Skeletal muscle tissue (tissue), 3 donors: ENCODE measurements at regions not wholly inside any gene's neighbourhood (a gene's known extent, or its start where the extent isn't known, plus 50 kb on each side); places are given as distances from the start of the nearest gene placed in this dataset.

Source experiments
- H3K27ac ChIP-seq: one replicate; pipeline ENCODE4 v1.7.0; 2013; ENCODE audit warnings: mild to moderate bottlenecking, low read depth, low read length, inconsistent platforms
- H3K27me3 ChIP-seq, 3 donors: one replicate each; pipeline ENCODE4 v1.7.0; 2013; ENCODE audit warnings: low read length in 3 of 3; ENCODE audit not compliant: control insufficient read depth in 3 of 3, insufficient read depth in 3 of 3
- H3K36me3 ChIP-seq, 3 donors: one replicate each; pipeline ENCODE4 v1.7.0; 2013; ENCODE audit warnings: low read length in 3 of 3; ENCODE audit not compliant: control insufficient read depth in 3 of 3, insufficient read depth in 3 of 3
- H3K4me1 ChIP-seq, 3 donors: one replicate each; pipeline ENCODE4 v1.7.0; 2013; ENCODE audit warnings: low read length in 3 of 3, mild to moderate bottlenecking in 3 of 3; ENCODE audit not compliant: control insufficient read depth in 3 of 3, insufficient read depth in 3 of 3
- H3K4me3 ChIP-seq, 3 donors: one replicate each; pipeline ENCODE4 v1.7.0; 2013; ENCODE audit warnings: low read length in 3 of 3
- H3K9ac ChIP-seq, 3 donors: one replicate each; pipeline ENCODE4 v1.7.0; 2013; ENCODE audit warnings: low read length in 3 of 3, mild to moderate bottlenecking in 3 of 3, moderate library complexity in 2 of 3, low read depth in 1 of 3
- H3K9me3 ChIP-seq, 3 donors: one replicate each; pipeline ENCODE4 v1.7.0; 2013; ENCODE audit warnings: low read length in 3 of 3; ENCODE audit not compliant: control insufficient read depth in 3 of 3
- donor health status: Osteomylitis.

DNA sequence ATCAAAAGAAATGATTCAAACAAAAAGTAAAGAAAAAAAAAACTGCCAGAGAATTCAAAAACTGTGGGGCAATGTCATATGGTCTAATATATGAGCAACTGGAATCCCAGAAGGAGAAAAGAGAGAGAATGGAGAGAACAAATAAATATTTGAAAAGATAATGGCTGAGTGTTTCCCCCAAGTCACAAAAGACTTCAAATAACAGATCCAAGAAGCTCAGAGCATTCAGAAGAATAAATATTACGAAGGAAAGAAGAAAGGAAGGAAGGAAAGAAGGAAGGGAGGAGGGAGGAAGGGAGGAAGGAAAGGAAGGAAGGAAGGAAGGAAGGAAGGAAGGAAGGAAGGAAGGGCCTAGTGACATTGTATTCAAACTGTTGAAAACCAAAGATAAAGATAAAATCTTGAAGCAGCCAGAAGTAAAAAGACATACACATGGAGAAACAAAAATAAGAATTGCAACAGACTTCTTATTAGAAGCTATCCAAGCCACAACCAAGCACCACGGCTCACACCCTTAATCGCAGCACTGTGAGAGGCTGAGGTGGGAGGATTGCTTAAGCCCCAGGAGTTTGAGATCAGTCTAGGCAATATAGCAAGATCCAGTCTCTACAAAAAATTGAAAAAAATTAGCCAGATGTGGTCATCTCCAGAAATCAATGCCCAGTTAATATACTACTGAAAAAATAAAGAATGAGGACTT is 118.9 kb upstream of the IGSF10 start:
- Histone ChIP-seq H3K4me3 (no peak overlapping the region), H3K4me1 (no peaks in the 10 kb centered on the region), H3K27me3 (no peaks in the 10 kb centered on the region), H3K9me3 (no peaks in the 10 kb centered on the region), H3K36me3 (no peaks in the 10 kb centered on the region), H3K27ac (no peak overlapping the region), H3K9ac (no peak overlapping the region)

DNA sequence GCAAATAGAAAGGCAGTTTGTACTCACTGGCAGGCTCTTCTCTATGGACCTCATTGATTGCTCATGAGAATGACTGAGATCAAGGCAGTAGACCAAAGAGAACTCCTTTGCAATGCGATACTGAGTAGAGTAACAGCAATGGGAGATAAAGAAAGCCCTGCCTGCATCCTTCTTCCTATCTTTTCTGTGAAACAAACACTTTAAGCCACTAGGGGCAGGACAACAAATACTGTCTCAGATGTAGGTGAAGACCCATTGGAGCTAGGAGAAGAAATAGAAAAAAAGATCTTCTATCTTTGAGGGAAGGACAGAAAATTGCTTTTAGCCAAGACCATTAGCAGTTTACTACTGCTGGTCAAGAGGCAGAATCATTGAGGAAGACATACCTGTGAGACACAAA is 117.6 kb upstream of the IGSF10 start:
- no peaks in the 10 kb centered on the region for H3K36me3 ChIP-seq
- no peak overlapping the region for H3K4me3 ChIP-seq
- no peaks in the 10 kb centered on the region for H3K27me3 ChIP-seq
- H3K9ac ChIP-seq: no peak overlapping the region
- no peaks in the 10 kb centered on the region for H3K4me1 ChIP-seq
- H3K27ac ChIP-seq: no peak overlapping the region
- H3K9me3 ChIP-seq: no peaks in the 10 kb centered on the region

DNA sequence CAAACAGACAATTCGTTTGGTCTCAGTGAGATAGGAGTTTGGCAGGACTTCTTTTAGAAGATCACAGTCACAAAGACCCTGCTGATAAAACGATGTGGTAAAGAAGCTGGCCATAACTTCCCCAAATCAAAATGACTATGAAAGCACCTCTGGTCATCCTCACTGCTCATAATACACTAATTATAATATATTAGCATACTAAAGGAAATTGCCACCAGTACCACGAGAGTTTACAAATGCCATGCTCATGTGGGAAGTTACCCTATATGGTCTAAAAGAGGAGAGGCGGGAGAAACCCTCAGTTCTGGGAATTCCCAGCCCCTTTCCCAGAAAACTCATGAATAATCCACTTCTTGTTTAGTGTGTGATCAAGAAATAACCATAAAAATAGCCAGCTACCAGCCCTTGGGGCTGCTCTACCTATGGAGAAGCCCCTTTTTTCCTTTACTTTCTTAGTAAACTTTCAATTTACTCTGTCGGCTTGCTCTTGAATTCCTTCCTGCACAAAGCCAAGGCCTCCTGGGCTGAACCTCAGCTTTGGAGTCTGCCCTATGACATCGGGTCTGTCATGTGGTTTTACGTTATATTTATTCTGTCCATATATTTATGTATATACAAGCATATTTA is 115.8 kb upstream of the IGSF10 start:
- no peak overlapping the region for H3K27ac ChIP-seq
- no peak overlapping the region for H3K4me3 ChIP-seq
- no peaks in the 10 kb centered on the region for H3K4me1 ChIP-seq
- H3K9ac ChIP-seq: no peak overlapping the region
- no peaks in the 10 kb centered on the region for H3K36me3 ChIP-seq
- H3K9me3 ChIP-seq: no peaks in the 10 kb centered on the region
- H3K27me3 ChIP-seq: no peaks in the 10 kb centered on the region

DNA sequence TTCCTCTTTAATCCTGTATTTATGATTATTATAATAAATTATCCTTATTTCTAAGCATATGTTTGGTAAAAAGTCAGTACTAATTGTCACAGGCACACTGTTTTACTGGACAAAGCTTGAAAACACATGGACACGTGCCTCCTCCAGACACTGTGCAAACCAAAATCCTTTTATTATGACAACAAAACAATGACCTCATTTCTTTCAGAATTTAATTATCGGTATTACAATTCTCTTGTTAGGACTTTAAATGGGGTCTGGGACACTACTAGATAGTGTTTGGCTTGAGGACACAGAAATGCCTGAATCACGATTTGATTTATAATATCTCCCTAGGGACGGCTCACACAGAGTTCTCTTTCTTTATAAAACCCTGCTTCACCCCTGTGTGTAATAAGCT is 107.3 kb upstream of the IGSF10 start:
- Histone ChIP-seq H3K9ac (no peak overlapping the region), H3K27me3 (no peaks in the 10 kb centered on the region), H3K4me3 (no peak overlapping the region), H3K4me1 (no peaks in the 10 kb centered on the region), H3K36me3 (no peaks in the 10 kb centered on the region), H3K9me3 (no peaks in the 10 kb centered on the region), H3K27ac (no peak overlapping the region)

DNA sequence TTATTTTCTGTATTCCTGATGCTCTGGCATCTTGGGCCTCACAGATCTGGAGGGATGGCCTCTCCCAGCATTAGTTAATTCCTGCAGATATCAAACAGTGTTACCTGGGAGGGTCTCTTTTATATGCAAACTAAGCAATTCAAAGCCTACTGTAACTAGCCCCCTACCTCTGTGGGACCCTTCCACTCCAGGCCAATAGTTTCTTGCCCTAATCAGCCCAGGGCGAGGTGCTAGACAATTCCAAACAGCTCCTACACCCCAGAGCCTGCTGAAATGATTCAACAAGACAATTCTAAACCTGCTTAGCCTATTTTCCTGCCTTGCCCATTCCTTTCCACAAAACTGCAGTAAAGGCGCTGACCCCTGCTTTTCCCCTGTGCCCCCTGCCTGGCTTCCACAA is 106.6 kb upstream of the IGSF10 start:
- Histone ChIP-seq H3K4me1 (no peaks in the 10 kb centered on the region), H3K27ac (no peak overlapping the region), H3K9ac (no peak overlapping the region), H3K27me3 (no peaks in the 10 kb centered on the region), H3K9me3 (no peaks in the 10 kb centered on the region), H3K36me3 (no peaks in the 10 kb centered on the region), H3K4me3 (no peak overlapping the region)

DNA sequence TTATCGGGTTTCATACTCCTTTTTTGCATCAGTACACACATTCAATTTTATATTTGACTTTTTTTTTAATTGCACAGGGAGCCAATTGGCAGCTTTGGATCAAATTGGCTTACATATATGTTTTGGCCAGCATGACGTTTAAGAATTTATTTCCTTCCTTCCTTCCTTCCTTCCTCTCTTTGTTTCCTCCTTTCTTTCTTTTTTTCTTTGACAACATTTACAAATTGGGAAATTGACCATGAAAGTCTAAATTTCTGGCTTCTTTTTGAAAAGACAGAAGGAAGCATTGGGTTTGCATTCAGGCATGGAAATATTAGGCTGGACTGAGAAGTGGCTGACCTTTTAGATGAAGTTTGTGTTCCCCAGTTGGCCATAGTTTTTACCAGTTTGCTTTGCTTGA is 103.4 kb upstream of the IGSF10 start:
- no peaks in the 10 kb centered on the region for H3K36me3 ChIP-seq
- no peak overlapping the region for H3K9ac ChIP-seq
- no peaks in the 10 kb centered on the region for H3K27me3 ChIP-seq
- H3K27ac ChIP-seq: no peak overlapping the region
- no peaks in the 10 kb centered on the region for H3K9me3 ChIP-seq
- no peak overlapping the region for H3K4me3 ChIP-seq
- no peaks in the 10 kb centered on the region for H3K4me1 ChIP-seq

DNA sequence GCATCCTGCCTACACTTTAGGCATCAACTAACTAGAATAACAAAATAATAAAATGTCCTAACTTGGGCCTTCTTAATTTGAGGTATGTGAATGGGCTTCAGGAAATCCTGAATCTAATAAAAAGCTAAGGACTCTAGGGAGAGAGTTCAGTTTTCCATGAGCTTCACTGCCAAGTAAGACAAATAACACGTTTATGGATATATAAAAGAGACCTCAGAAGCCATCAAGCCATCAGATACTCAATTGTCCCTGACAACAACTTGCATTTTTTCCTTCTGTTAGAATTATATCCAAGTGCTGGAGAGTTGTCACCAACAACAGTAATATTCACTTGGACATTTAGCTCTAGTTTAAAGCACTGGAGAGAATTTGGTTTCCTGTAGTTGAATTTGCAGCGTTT is 102.4 kb upstream of the IGSF10 start:
- Histone ChIP-seq H3K4me1 (no peaks in the 10 kb centered on the region), H3K9me3 (no peaks in the 10 kb centered on the region)

DNA sequence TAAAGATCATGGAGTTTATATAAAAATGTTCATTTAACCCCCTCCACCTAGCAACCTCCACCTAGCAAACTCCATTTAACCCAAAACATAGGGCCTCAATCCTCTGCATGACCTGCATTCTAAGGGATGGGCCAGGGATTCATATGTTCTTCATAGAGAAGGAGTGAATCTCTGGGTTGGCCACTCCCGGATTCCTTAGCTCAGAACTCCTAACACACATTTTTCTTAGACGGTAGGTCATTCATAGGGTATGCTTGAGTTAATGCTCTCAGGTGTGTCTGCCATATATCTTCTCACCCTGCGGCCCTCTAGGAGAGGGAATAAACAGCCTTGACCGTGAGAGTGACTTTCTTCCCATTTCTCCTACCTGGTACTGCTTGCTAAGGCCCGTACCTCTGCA is 102.0 kb upstream of the IGSF10 start:
- Histone ChIP-seq H3K4me1 (no peaks in the 10 kb centered on the region), H3K36me3 (no peaks in the 10 kb centered on the region), H3K9me3 (no peaks in the 10 kb centered on the region), H3K27me3 (no peaks in the 10 kb centered on the region), H3K4me3 (no peak overlapping the region), H3K27ac (no peak overlapping the region), H3K9ac (no peak overlapping the region)

More for the DNA sequence above, 102.4 kb upstream of the IGSF10 start:
- Histone ChIP-seq H3K27me3 (no peaks in the 10 kb centered on the region), H3K4me3 (no peak overlapping the region), H3K36me3 (no peaks in the 10 kb centered on the region), H3K27ac (no peak overlapping the region), H3K9ac (no peak overlapping the region)

DNA sequence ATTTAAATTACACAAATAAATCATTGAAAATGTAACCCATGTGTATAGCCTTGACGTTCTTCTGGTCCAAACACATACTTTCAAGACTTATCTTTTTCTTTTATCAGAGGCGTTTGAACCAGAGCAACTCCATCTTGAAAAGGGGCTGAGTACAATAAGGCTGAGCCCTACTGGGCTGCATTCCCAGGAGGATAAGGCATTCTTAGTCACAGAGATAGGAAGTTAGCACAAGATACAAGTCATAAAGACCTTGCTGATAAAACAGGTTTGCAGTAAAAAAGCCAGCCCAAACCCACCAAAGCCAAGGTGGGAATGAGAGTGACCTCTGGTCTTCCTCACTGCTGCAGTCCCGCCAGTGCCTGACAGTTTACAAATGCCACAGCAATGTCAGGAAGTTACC is 101.0 kb upstream of the IGSF10 start:
- Histone ChIP-seq H3K9me3 (no peaks in the 10 kb centered on the region), H3K4me1 (no peaks in the 10 kb centered on the region), H3K27ac (no peak overlapping the region), H3K9ac (no peak overlapping the region), H3K4me3 (no peak overlapping the region), H3K27me3 (no peaks in the 10 kb centered on the region), H3K36me3 (no peaks in the 10 kb centered on the region)

DNA sequence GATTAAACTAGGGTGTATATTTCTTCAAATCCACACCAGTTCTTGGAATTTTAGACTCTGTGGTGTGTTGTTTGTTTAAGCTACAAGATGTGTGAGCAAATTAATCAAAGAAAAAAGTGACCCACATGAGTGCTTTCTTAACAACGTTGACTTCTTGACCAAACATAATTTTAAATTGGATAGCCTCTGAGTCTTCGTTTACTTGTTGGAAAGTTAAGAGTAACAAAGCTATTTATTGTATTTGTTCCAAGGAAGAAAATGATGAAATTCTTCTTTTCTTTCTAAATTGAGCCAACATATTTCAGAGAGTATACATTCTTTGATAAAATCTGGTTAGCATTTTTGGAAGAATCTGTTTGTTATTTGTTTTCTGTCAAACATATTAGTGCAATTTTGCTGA is 99.9 kb upstream of the IGSF10 start:
- Histone ChIP-seq H3K9ac (no peak overlapping the region), H3K27me3 (no peaks in the 10 kb centered on the region), H3K36me3 (no peaks in the 10 kb centered on the region), H3K4me3 (no peak overlapping the region), H3K27ac (no peak overlapping the region), H3K4me1 (no peaks in the 10 kb centered on the region), H3K9me3 (no peaks in the 10 kb centered on the region)
